SK-N-MC (cell line): ENCODE measurements at regions not wholly inside any gene's neighbourhood (a gene's known extent, or its start where the extent isn't known, plus 50 kb on each side); places are given as distances from the start of the nearest gene placed in this dataset.

Experiments used
- DNase-seq: peaks from one replicate; pipeline ENCODE4 v3.0.0-alpha.2; 2011; ENCODE audit warnings: low read depth, low spot score
- H3K27ac ChIP-seq: fragments of 200-600 bp; sonication (generic); 2 replicates; pipeline ENCODE4 v1.5.1; 2016; ENCODE audit warnings: mixed run types
- H3K36me3 ChIP-seq: fragments of 200-600 bp; sonication (generic); 2 replicates; pipeline ENCODE4 v1.6.1; 2017; ENCODE audit warnings: antibody characterized with exemption, low read length, mixed read lengths; ENCODE audit not compliant: insufficient read depth
- H3K4me3 ChIP-seq: fragments of 200-600 bp; sonication (generic); 2 replicates; pipeline ENCODE4 v1.5.1; 2016
- H3K9ac ChIP-seq: fragments of 200-600 bp; sonication (generic); 2 replicates; pipeline ENCODE4 v1.8.0; 2017; ENCODE audit warnings: mixed run types, mixed read lengths; ENCODE audit not compliant: insufficient read length
- H3K9me3 ChIP-seq: fragments of 200-600 bp; sonication (generic); 2 replicates; pipeline ENCODE4 v1.6.1; 2017; ENCODE audit warnings: low read depth, mild to moderate bottlenecking, antibody characterized with exemption, low read length, moderate library complexity, mixed read lengths
- EZH2 ChIP-seq: fragments of 200-600 bp; sonication (generic); IDR thresholded peaks from one replicate; pipeline ENCODE4 v1.6.1; 2017; ENCODE audit warnings: antibody characterized with exemption
- FOXP2 ChIP-seq: optimal IDR thresholded peaks from 2 replicates; pipeline ENCODE3; 2011; ENCODE audit warnings: mild to moderate bottlenecking, moderate library complexity; ENCODE audit not compliant: insufficient read depth; ENCODE audit errors: extremely low read length, control extremely low read depth
- POLR2AphosphoS5 ChIP-seq: IDR thresholded peaks from 2 replicates; pipeline ENCODE4 v1.6.1; 2012; ENCODE audit warnings: mild to moderate bottlenecking, low read depth, low read length, borderline replicate concordance

- no peak for DNase-seq
- H3K27ac ChIP-seq, result no peak overlapping the region
- H3K9me3 ChIP-seq, result no peaks in the 10 kb centered on the region
- no peak overlapping the region for H3K9ac ChIP-seq
- no peak overlapping the region for H3K4me3 ChIP-seq
- no peaks in the 10 kb centered on the region for H3K36me3 ChIP-seq
- TF ChIP-seq FOXP2 (no peak), EZH2 (no peak), POLR2AphosphoS5 (no peak)
Measured at GRCh38 chr10:44089671-44090070, 295.2 kb downstream of the CXCL12 start.

GRCh38 chr10:44087403-44087802, 297.5 kb downstream of the CXCL12 start:
- no peak overlapping the region for H3K27ac ChIP-seq
- DNase-seq, result no peak

GRCh38 chr10:44083719-44084400, 301.0 kb downstream of the CXCL12 start:
- no peak for DNase-seq
- Histone ChIP-seq H3K4me3 (no peak overlapping the region), H3K9ac (no peak overlapping the region), H3K9me3 (no peaks in the 10 kb centered on the region), H3K27ac (no peak overlapping the region), H3K36me3 (no peaks in the 10 kb centered on the region)
- TF ChIP-seq FOXP2, result no peak
- TF ChIP-seq EZH2, result no peak
- TF ChIP-seq POLR2AphosphoS5, result no peak

More at GRCh38 chr10:44087403-44087802, 297.5 kb downstream of the CXCL12 start:
- TF ChIP-seq EZH2, result no peak
- no peak for TF ChIP-seq POLR2AphosphoS5
- no peak for TF ChIP-seq FOXP2
- Histone ChIP-seq H3K9me3 (no peaks in the 10 kb centered on the region), H3K36me3 (no peaks in the 10 kb centered on the region), H3K9ac (no peak overlapping the region), H3K4me3 (no peak overlapping the region)

GRCh38 chr10:44071479-44071878, 313.4 kb downstream of the CXCL12 start:
- H3K9ac ChIP-seq, result no peak overlapping the region
- no peak for TF ChIP-seq FOXP2
- TF ChIP-seq POLR2AphosphoS5, result no peak
- TF ChIP-seq EZH2, result no peak
- H3K36me3 ChIP-seq, result no peaks in the 10 kb centered on the region
- H3K27ac ChIP-seq, result no peak overlapping the region
- H3K4me3 ChIP-seq, result no peak overlapping the region
- no peaks in the 10 kb centered on the region for H3K9me3 ChIP-seq
- DNase-seq, result no peak

- no peak for DNase-seq
- no peaks in the 10 kb centered on the region for H3K9me3 ChIP-seq
- H3K9ac ChIP-seq, result no peak overlapping the region
- no peak overlapping the region for H3K27ac ChIP-seq
- no peaks in the 10 kb centered on the region for H3K36me3 ChIP-seq
- no peak for TF ChIP-seq EZH2
- TF ChIP-seq FOXP2, result no peak
- no peak for TF ChIP-seq POLR2AphosphoS5
- no peak overlapping the region for H3K4me3 ChIP-seq
Measured at GRCh38 chr10:44070282-44070681, 314.6 kb downstream of the CXCL12 start.

GRCh38 chr10:44069573-44069972, 315.3 kb downstream of the CXCL12 start:
- DNase-seq, result no peak
- TF ChIP-seq FOXP2 (no peak), EZH2 (no peak), POLR2AphosphoS5 (no peak)
- H3K4me3 ChIP-seq, result no peak overlapping the region
- no peaks in the 10 kb centered on the region for H3K9me3 ChIP-seq
- H3K9ac ChIP-seq, result no peak overlapping the region
- H3K27ac ChIP-seq, result no peak overlapping the region
- no peaks in the 10 kb centered on the region for H3K36me3 ChIP-seq

- Histone ChIP-seq H3K27ac (no peak overlapping the region), H3K4me3 (no peak overlapping the region), H3K9ac (no peak overlapping the region), H3K9me3 (no peaks in the 10 kb centered on the region), H3K36me3 (no peaks in the 10 kb centered on the region)
- TF ChIP-seq POLR2AphosphoS5, result no peak
- TF ChIP-seq EZH2, result no peak
- no peak for TF ChIP-seq FOXP2
- no peak for DNase-seq
Measured at GRCh38 chr10:44068716-44069482, 316.0 kb downstream of the CXCL12 start.

GRCh38 chr10:44067432-44067831, 317.5 kb downstream of the CXCL12 start:
- Histone ChIP-seq H3K4me3 (no peak overlapping the region), H3K36me3 (no peaks in the 10 kb centered on the region), H3K9me3 (no peaks in the 10 kb centered on the region), H3K9ac (no peak overlapping the region), H3K27ac (no peak overlapping the region)
- TF ChIP-seq EZH2 (no peak), FOXP2 (no peak), POLR2AphosphoS5 (no peak)
- DNase-seq, result no peak
